ENCODE measurements at regions not wholly inside any gene's neighbourhood (a gene's known extent, or its start where the extent isn't known, plus 50 kb on each side); places are given as distances from the start of the nearest gene placed in this dataset.

GRCh38 chr2:220065581-220065980 is 438.2 kb downstream of the SLC4A3 start:
- TF ChIP-seq CTCF (IDR thresholded peaks at IDR 0.05; ENCODE audit: low read depth, low read length, poor library complexity, severe bottlenecking) (no peak), EZH2phosphoT487 (IDR thresholded peaks at IDR 0.05; ENCODE audit: borderline replicate concordance, low read length) (no peak)
